ENCODE measurements at regions not wholly inside any gene's neighbourhood (a gene's known extent, or its start where the extent isn't known, plus 50 kb on each side); places are given as distances from the start of the nearest gene placed in this dataset.

DNA sequence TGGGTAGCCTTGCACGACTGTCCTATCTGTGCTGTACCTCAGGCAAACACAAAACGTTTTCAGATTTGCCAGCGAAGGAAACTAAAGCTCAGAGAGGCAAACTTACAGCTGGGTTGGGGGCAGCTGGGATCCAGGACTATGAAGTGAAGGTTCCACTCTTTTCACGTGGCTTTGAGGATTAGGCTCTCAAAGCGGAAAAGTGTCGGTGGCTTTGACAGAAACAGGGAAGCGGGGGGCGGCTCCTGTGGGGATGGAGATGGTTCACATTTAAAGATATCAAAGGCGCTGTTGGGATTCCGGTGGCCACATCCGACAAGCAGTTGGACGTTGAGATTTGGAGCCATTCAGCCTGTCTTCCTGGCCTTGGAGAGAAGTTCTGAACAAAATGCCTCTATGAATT lies 958.3 kb upstream of the ZNF722 start:
- FAIRE-seq: no peak

More for the DNA sequence above, 958.3 kb upstream of the ZNF722 start:
- Histone ChIP-seq H2AFZ (ENCODE audit: low read depth, low read length) (no peak overlapping the region), H3K9me3 (replicated peaks; ENCODE audit: control insufficient read depth, insufficient read depth, low read length) (no peaks in the 10 kb centered on the region), H3K27ac (ENCODE audit: insufficient read depth, low read depth, low read length) (no peak overlapping the region), H3K9me1 (replicated peaks; ENCODE audit: control insufficient read depth, extremely low read depth, insufficient read depth, low read length) (no peaks in the 10 kb centered on the region), H3K4me3 (replicated peaks in 1 of 3; ENCODE audit: insufficient read depth in 1 of 3, low read depth in 1 of 3, low read length in 3 of 3) (no peak overlapping the region), H3K9ac (replicated peaks; ENCODE audit: extremely low read depth, insufficient read depth, low read length) (no peak overlapping the region), H4K20me1 (replicated peaks; ENCODE audit: control insufficient read depth, extremely low read depth, insufficient read depth, low read length) (no peaks in the 10 kb centered on the region), H3K27me3 (ENCODE audit: control insufficient read depth in 2 of 2, insufficient read depth in 2 of 2, low read length in 2 of 2) (no peaks in the 10 kb centered on the region), H3K79me2 (ENCODE audit: control insufficient read depth, insufficient read depth, low read length) (no peaks in the 10 kb centered on the region), H3K4me1 (ENCODE audit: control insufficient read depth, extremely low read depth, insufficient read depth, low read length) (no peaks in the 10 kb centered on the region), H3K36me3 (ENCODE audit: control insufficient read depth in 2 of 2, extremely low read depth in 1 of 2, insufficient read depth in 2 of 2, low read length in 2 of 2) (no peaks in the 10 kb centered on the region), H3K4me2 (ENCODE audit: insufficient read depth, low read length) (no peak overlapping the region)
- CTCF ChIA-PET: no interaction called here
- dilution Hi-C loops (cut with MboI; ENCODE audit: extremely low pct_ligation_motif_present, low sequenced_read_pairs): no loop called here
- POLR2A ChIA-PET: no interaction called here
- intact Hi-C loops (cut with micrococcal nuclease): no loop called here
- DNase-seq (ENCODE audit: low read depth, low spot score): no peak
- BruUV-seq (replicated peaks): no TSS peak
- TF ChIP-seq, protein P1, sequence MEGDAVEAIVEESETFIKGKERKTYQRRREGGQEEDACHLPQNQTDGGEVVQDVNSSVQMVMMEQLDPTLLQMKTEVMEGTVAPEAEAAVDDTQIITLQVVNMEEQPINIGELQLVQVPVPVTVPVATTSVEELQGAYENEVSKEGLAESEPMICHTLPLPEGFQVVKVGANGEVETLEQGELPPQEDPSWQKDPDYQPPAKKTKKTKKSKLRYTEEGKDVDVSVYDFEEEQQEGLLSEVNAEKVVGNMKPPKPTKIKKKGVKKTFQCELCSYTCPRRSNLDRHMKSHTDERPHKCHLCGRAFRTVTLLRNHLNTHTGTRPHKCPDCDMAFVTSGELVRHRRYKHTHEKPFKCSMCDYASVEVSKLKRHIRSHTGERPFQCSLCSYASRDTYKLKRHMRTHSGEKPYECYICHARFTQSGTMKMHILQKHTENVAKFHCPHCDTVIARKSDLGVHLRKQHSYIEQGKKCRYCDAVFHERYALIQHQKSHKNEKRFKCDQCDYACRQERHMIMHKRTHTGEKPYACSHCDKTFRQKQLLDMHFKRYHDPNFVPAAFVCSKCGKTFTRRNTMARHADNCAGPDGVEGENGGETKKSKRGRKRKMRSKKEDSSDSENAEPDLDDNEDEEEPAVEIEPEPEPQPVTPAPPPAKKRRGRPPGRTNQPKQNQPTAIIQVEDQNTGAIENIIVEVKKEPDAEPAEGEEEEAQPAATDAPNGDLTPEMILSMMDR (IDR thresholded peaks at IDR 0.05; ENCODE audit: extremely low read depth in 1 of 2, insufficient read depth in 1 of 2, low read depth in 1 of 2, low read length in 2 of 2): no peak
- TF ChIP-seq GATA2 (IDR thresholded peaks at IDR 0.05; ENCODE audit: insufficient read depth, insufficient read length, low read depth, low read length): no peak
- TF ChIP-seq MYC (IDR thresholded peaks at IDR 0.05; ENCODE audit: low read depth, low read length): no peak
- TF ChIP-seq, protein P2, sequence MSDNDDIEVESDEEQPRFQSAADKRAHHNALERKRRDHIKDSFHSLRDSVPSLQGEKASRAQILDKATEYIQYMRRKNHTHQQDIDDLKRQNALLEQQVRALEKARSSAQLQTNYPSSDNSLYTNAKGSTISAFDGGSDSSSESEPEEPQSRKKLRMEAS (IDR thresholded peaks at IDR 0.05; ENCODE audit: insufficient read depth, insufficient read length): no peak
- no peak for TF ChIP-seq FOS (IDR thresholded peaks at IDR 0.05; ENCODE audit: borderline replicate concordance, insufficient read depth, low read length)
- TF ChIP-seq POLR2A (IDR thresholded peaks at IDR 0.05; ENCODE audit: low read depth, low read length): no peak
- TF ChIP-seq POLR2AphosphoS5 (IDR thresholded peaks at IDR 0.05; ENCODE audit: insufficient read depth, low read depth, low read length): no peak
- TF ChIP-seq JUN (IDR thresholded peaks at IDR 0.05; ENCODE audit: borderline replicate concordance, insufficient read depth, insufficient read length, low read depth): no peak
- no peak for TF ChIP-seq EZH2 (IDR thresholded peaks at IDR 0.05; ENCODE audit: borderline replicate concordance, low read depth, low read length, severe bottlenecking)

Data from endothelial cell of umbilical vein (primary cell).